HepG2 (cell line): ENCODE measurements at regions not wholly inside any gene's neighbourhood (a gene's known extent, or its start where the extent isn't known, plus 50 kb on each side); places are given as distances from the start of the nearest gene placed in this dataset.
"Not testable (repeated sequence)": the region's sequence is repeated elsewhere in the genome, so short reads cannot be mapped to it uniquely, and the experiment has no call there.

Experiments
- AKAP8 ChIP-seq: sonication (generic); formaldehyde crosslinking; IDR thresholded peaks from 2 replicates; pipeline ENCODE4 v1.5.1; 2020; ENCODE audit warnings: mild to moderate bottlenecking, missing genetic modification reagents
- CHD4 ChIP-seq: fragments of 200-600 bp; sonication (generic); IDR thresholded peaks from 2 replicates; pipeline ENCODE4 v1.7.0; 2017; ENCODE audit warnings: mild to moderate bottlenecking, low read length, borderline replicate concordance
- FOXP1 ChIP-seq, 2 experiments: fragments of 450-650 bp in 1 of 2; IDR thresholded peaks; 2 replicates each; pipeline ENCODE4 v1.6.1; 2017 to 2018; ENCODE audit warnings: antibody characterized with exemption in 1 of 2
- KAT7 ChIP-seq: IDR thresholded peaks from 2 replicates; pipeline ENCODE4 v1.6.1; 2018; ENCODE audit warnings: borderline replicate concordance, missing compliant biosample characterization
- MYC ChIP-seq: sonication (generic); formaldehyde crosslinking; IDR thresholded peaks from 2 replicates; pipeline ENCODE4 v1.9.0; 2021; ENCODE audit warnings: missing genetic modification reagents, borderline replicate concordance
- POLR2A ChIP-seq, 2 experiments: IDR thresholded peaks; 2 replicates each; pipeline ENCODE4 v1.6.1; 2011; ENCODE audit warnings: low read depth in 2 of 2, low read length in 2 of 2, mild to moderate bottlenecking in 1 of 2, moderate library complexity in 1 of 2; ENCODE audit not compliant: insufficient read depth in 1 of 2
- RAD21 ChIP-seq: fragments of 450-650 bp; formaldehyde crosslinking; IDR thresholded peaks from 2 replicates; pipeline ENCODE4 v1.5.0; 2020; ENCODE audit warnings: mild to moderate bottlenecking
- RFXANK ChIP-seq: IDR thresholded peaks from 2 replicates; pipeline ENCODE4 v1.6.1; 2016
- ZFP91 ChIP-seq: sonication (generic); formaldehyde crosslinking; IDR thresholded peaks from 2 replicates; pipeline ENCODE4 v1.9.0; 2022; ENCODE audit warnings: missing genetic modification reagents, mild to moderate bottlenecking, borderline replicate concordance
- TF ChIP-seq, protein P1 (sequence below): sonication (generic); formaldehyde crosslinking; IDR thresholded peaks from 2 replicates; pipeline ENCODE4 v1.5.0; 2020; ENCODE audit warnings: mild to moderate bottlenecking, missing genetic modification reagents, moderate library complexity
- TF ChIP-seq, protein P2 (sequence below): sonication (generic); formaldehyde crosslinking; IDR thresholded peaks from 2 replicates; pipeline ENCODE4 v1.5.0; 2020; ENCODE audit warnings: missing genetic modification reagents, mild to moderate bottlenecking, borderline replicate concordance
- TF ChIP-seq, protein P3 (sequence below): IDR thresholded peaks from 2 replicates; pipeline ENCODE4 v1.6.1; 2016

- TF ChIP-seq RFXANK; ZFP91 (CRISPR knock-in tag); POLR2A (IDR thresholded peaks at IDR 0.05; ENCODE audit: insufficient read depth in 1 of 2, low read depth in 2 of 2, low read length in 2 of 2); RAD21 (CRISPR knock-in tag); KAT7 (CRISPR knock-in tag); CHD4; MYC (CRISPR knock-in tag); FOXP1 (IDR thresholded peaks at IDR 0.05); FOXP1 (CRISPR knock-in tag; IDR thresholded peaks at IDR 0.05); AKAP8 (CRISPR knock-in tag): not testable (repeated sequence)
- TF ChIP-seq, protein P1, sequence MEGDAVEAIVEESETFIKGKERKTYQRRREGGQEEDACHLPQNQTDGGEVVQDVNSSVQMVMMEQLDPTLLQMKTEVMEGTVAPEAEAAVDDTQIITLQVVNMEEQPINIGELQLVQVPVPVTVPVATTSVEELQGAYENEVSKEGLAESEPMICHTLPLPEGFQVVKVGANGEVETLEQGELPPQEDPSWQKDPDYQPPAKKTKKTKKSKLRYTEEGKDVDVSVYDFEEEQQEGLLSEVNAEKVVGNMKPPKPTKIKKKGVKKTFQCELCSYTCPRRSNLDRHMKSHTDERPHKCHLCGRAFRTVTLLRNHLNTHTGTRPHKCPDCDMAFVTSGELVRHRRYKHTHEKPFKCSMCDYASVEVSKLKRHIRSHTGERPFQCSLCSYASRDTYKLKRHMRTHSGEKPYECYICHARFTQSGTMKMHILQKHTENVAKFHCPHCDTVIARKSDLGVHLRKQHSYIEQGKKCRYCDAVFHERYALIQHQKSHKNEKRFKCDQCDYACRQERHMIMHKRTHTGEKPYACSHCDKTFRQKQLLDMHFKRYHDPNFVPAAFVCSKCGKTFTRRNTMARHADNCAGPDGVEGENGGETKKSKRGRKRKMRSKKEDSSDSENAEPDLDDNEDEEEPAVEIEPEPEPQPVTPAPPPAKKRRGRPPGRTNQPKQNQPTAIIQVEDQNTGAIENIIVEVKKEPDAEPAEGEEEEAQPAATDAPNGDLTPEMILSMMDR (CRISPR knock-in tag): not testable (repeated sequence)
- TF ChIP-seq, protein P2, sequence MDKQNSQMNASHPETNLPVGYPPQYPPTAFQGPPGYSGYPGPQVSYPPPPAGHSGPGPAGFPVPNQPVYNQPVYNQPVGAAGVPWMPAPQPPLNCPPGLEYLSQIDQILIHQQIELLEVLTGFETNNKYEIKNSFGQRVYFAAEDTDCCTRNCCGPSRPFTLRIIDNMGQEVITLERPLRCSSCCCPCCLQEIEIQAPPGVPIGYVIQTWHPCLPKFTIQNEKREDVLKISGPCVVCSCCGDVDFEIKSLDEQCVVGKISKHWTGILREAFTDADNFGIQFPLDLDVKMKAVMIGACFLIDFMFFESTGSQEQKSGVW (CRISPR knock-in tag): not testable (repeated sequence)
- TF ChIP-seq, protein P3, sequence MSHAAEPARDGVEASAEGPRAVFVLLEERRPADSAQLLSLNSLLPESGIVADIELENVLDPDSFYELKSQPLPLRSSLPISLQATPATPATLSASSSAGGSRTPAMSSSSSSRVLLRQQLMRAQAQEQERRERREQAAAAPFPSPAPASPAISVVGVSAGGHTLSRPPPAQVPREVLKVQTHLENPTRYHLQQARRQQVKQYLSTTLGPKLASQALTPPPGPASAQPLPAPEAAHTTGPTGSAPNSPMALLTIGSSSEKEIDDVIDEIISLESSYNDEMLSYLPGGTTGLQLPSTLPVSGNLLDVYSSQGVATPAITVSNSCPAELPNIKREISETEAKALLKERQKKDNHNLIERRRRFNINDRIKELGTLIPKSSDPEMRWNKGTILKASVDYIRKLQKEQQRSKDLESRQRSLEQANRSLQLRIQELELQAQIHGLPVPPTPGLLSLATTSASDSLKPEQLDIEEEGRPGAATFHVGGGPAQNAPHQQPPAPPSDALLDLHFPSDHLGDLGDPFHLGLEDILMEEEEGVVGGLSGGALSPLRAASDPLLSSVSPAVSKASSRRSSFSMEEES: not testable (repeated sequence)
These were observed 156.9 kb upstream of the NBPF9 start for GRCh38 chr1:149260284-149260683.
